Fibroblast of skin of left biceps (primary cell): ENCODE measurements at regions not wholly inside any gene's neighbourhood (a gene's known extent, or its start where the extent isn't known, plus 50 kb on each side); places are given as distances from the start of the nearest gene placed in this dataset.

Source experiments
- DNase-seq, 2 experiments: peaks; one replicate each; pipeline ENCODE4 v3.0.0-alpha.2; 2013; ENCODE audit warnings: low read depth in 2 of 2

DNA sequence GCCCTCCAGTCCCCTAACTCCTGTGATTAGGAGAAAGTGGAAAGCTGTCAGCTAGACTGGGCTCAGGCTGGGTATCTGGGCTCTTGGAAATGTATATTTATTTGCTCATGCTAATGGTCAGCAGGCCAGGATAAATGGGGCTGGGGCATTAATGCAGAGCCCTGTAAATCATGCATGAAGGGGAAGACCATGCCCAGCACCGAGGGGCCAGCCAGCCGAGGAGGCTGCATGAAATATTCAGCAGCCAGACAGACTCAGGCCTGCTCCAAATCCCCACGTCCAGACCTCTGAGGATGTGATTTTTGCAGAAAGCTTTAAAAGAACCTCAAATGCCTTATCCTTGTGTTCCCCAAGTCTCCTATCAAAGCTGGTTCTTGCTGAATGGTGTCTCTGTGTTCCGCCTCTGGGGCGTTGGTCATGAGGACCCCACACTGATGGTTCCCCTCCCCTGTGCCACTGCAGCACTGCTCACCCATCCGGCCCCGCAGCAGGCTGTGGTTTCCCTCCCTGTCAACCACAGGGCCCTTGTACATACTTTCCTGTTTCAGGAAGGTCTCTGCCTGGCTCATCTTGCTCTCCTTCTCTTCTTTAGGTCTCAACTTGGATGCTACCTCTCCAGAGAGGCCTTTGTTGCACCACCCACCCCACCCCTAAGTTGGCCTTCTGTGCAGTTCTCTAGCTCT lies 358.4 kb downstream of the CDH26 start:
- no peak for DNase-seq

DNA sequence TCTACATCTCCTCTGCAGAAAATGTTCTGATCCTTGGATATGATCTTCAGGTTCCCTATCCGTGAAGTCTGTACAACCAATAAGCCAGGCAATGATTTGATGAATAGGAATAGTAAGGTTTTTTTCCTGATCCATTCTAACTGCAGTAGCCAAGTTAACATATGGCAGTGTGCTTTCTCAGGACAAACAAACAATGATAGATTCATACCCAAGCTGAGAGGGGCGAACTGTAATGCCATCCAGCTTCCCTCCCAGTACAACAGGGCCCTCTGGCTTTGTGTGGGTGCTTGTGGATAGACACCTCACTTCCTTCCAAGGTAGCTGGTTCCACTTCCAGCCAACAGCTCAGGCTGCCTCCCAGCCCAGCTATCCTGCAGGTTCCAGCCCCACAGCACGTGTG lies 359.2 kb downstream of the CDH26 start:
- no peak for DNase-seq

DNA sequence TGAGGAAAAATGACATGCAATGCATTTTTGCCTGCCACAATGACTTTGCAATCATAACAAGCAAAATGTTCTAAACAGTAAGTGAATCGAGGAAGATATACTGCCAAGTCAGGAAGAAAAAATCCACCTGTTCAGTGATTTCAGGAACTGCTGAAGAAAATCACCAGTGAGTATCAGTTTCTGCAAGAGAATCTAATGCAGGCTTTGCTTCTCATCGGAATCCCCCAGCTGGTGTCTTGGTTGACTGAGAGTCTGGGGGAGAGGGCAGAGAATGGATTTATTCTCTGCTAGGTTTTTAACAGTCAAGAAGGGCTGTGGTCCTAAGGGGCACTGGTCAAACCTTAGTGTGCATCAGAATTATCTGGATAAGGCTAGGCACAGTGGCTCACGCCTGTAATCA lies 363.4 kb downstream of the CDH26 start:
- DNase-seq: no peak

DNA sequence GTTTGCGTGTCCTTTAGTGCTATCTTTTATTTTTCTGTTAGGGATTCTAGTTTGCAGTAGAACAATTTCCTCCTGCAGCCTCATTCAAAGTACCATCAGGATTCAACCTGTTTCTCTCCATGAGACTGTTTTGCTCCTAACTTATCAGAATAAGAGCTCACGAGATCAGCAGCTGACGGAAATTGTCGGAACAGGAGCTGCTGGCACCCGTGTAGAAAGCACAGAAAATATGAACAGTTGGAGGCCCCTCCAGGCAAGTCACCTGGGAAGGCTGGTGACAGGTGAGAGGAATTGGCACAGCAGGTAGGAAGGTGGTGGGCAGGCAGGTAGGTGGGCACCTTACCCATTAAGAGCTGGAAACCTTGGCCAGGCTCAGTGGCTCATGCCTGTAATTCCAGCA lies 368.6 kb downstream of the CDH26 start:
- no peak for DNase-seq

DNA sequence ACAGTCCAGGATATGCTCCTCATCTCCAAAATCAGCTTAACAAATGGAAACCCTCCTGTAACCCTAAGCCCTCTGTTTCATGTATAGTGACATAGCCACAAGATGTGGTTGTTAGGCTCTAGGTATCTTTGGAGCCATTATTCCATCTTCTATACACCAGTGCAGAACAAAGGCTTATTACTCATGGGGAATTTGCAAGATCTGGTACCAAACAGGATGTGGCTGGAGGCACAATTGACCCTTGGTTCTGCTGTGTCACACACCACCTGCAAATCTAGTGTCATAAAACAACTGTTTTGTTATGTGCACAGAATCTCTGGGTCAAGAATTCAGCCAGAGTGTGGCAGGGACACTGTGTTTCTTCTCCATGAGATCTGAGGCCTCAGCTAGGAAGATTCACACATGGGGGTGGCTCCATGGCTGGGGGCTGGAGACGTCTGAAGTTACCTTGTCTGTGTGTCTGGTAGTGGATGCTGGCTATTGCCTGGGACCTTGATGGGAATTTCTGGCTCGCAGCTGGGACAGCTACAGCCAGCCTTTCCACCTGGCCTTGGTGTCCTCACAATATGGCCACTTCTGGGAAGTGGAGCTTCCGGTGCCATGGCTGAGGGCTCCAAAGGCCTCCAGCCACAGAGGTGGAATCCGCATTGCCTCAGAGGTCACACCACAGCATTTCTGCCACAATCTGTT lies 369.9 kb downstream of the CDH26 start:
- no peak for DNase-seq

DNA sequence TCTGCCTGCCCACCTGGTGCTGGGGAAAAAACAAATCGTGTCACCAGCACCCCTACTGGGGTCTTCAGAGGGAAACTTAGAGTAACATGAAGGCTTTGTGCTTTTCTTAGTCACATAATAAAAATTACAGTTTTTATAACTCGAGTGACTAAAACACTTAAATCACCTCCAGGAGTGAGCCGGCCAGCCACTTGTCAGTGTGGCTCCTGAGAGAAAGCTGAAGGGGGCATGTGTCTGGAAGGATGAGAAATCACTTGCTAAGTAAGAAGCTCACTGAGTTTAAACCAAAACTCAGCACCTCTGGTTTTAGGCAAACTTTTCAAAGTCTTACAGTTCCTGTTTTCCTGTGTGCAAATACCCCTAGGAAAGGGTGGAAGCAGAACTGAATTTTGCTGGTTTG lies 372.2 kb downstream of the CDH26 start:
- DNase-seq: no peak

DNA sequence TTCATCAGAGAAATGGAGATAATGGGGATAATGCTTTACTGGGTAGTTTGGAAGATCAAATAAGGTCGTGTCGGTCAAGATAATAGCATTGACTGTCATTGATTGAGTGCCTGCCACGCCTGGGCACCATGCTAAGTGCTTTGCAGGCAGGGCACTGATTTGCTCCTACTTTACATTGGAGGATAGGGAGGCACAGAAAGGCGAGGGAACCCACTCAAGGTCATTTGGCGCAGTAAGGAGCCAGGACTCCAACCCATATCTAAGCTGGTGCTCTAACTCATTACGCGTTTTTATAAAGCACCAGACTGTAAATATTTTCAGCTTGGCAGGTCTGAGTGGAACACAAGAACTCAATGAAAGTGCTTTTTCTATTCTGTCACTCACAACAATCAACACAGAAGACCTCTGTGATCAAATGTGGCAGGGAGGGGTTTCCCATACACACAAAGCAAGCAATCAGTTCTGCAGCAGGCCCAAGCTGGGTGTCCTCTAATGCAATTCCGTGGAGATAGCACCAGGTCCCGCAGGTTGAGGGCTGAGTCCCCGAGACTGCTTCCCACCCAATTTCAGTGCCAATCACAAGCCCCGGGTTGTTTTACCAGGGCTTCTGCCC lies 373.6 kb downstream of the CDH26 start:
- no peak for DNase-seq

DNA sequence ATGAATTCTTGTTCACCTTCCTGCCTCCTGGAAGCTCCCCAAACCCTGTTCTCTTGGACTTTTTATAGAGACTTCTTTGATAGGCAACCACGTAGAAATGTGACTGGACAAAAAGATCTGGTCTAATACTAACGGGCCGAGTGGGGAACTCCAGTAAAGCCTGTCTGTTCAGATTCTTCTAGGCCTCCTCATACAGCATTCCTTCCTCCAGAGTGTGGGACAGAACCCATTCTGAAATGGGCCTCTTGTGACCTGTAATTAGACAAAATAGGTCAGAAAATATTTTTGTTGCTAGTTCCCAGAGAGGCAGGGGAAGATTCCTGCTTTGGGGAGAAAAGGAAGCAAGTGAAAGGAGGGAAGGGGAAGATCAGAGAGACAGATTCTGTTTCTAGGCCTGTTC lies 374.3 kb downstream of the CDH26 start:
- no peak for DNase-seq

DNA sequence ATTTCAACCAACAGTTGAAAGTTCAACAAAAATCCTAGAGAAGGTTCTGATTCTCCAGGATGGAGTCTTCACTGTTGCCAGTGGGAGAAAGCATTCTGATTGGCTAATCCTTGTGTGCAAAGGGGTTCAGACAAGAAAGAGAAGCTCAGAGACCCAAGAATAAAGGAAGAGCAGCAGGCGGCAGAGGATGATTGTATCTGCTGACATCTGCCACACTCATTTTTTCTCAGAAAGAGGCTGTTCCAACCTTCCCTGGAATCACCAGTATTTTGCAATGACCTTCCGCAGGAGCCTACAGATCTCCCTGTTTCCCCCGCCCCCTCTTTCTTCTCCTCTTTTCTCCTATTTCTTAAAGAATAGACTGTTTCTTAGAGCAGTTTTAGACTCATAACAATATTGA lies 376.7 kb downstream of the CDH26 start:
- DNase-seq: no peak

DNA sequence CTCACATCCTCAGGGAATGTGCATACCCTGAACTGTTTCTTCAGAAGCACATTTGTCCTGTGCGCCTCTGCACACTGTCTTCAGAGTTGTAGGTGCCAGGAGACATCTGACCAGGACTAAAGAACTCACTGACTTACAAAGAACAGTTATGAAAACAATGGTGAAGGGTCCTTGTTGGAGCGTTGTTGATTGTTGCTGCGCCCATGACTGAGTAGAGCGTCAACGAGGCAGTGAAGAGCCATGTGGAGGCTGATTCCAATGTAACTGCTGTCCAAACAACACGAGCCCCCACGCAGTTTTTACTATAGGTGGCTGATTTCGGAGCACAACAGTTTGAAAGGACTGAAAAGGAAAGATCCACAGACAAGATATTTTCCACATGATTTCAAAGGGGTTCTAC lies 380.3 kb downstream of the CDH26 start:
- DNase-seq: no peak

DNA sequence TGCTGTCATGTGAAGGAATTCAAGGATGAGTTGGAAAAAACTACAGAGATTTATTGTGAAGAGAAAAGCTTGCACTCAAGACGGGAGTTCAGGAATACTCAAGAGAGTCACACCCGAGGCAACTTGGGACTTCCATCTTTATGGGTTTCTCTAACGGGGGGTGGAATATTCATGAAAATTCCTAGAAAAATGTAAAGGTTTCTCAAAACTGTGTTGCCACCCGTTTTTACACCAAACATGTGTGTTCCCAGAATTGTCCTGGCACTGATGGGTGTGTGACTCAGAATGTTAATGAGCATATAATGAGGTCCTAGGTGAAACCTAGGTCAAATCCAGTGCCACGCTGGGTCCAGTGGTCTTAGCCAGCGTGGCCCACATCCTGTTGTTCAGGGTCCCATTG lies 381.5 kb downstream of the CDH26 start:
- DNase-seq: no peak

DNA sequence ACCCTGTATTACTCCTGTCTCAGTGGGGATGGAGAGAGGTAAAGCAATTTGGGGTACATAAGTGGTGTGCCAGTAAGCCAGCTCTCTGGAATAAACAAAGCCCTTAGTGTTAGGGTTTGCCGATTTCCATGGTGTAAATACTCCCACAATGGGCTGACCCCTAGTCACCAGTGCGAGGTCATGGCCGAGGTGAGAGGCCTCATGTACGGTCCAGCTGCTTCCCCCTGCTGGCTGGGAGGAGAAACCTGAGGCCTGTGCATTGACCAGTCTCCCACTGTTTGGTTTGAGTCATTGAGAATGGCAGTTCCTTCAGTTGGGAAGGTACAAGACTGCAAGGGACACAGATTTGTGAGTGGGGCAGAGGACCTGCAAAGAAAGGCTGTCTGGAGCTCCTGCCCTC lies 382.0 kb downstream of the CDH26 start:
- no peak for DNase-seq

DNA sequence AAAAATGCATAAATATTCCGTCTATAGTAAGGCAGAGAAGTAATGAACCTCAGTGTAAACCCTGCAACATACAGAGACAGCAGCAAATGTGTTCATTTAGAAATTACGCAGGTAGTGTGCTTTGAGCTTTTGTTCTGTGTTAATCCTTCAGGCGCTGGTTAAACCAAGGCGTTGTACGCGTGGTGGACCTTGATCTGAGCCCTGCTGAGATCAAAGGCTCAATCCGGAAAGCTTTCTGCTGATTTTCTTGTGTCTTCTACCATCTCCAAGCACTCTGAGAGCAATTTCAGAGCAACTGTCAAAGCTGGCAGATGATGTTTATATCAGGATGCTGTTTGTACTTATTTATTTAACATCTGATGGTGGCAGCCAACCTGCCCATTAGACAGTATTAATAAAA lies 382.8 kb downstream of the CDH26 start:
- DNase-seq: no peak

DNA sequence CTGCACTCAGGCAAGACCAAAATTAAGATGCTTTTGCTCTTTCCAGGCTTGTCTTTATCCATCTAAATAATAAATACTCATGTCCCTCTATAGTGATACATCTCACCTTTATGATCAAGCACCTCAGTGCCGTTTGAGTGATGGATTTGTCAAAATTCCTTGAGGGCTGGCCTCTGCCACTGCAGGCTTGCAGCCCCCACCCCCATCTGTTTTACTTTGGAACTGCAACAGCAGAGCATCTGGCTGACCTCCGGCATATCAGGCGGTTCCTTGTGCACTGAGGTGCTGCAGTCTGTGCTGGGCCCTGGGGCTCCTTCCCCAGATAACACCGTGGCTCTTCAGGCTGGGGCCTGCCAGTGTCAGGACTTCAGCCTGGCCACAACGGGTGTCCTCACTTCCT lies 386.9 kb downstream of the CDH26 start:
- no peak for DNase-seq

DNA sequence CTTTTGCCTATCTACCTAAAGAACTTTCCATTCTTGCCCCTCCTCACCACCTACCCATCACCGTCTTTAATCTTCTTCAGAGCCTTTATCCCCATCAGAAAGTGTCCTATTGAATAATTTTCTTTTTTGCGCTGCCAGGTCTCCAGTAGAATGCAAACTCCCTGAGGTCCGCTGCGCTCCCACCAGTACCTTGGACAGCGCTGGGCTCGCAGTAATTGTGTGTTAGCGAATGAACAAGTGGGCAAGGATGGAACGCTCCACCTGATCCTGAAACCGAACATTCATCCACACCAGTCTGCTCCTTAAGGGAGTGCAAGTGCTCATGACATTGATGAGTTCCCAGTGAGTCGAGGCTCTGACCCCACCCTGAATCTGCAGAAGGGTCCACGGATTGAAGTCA lies 391.2 kb downstream of the CDH26 start:
- no peak for DNase-seq

DNA sequence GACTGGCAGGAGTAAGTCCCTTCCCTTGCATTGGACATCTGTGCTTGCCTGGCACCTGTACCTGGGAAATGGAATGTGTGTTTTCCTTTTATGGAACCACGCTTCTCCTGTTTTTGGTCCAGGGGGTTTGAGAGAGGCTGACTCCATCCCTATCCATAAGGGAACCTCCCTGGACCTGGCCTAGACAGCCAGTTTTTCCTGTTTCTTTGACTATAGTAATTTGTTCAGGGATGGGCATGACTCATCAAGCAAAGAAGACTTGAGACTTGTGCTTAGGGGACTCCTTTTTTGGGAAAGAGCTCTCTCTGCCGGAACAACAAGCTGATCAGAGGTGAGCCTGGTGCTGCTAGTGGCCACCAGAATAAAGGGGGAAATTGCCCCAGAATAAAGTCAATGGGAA lies 393.8 kb downstream of the CDH26 start:
- no peak for DNase-seq

DNA sequence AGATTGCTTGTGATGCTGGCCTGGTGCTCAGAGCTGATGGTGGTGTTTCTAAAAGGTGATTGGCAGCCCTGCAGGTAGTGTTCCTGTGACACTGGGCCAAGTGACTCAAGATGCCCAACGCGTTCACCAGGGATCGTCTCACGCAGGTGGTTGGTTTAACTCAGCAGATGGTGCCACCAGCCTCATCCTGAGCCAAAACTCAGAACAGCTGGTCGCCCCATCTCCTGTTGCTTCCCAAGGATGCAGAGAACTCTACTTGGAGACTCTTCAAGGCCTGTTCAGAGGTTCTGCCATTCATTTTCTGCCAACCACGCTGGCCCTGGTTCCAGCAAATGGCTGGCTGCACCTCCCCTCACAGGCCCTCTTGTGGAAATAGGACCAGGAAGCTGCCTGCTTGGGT lies 394.4 kb downstream of the CDH26 start:
- no peak for DNase-seq

DNA sequence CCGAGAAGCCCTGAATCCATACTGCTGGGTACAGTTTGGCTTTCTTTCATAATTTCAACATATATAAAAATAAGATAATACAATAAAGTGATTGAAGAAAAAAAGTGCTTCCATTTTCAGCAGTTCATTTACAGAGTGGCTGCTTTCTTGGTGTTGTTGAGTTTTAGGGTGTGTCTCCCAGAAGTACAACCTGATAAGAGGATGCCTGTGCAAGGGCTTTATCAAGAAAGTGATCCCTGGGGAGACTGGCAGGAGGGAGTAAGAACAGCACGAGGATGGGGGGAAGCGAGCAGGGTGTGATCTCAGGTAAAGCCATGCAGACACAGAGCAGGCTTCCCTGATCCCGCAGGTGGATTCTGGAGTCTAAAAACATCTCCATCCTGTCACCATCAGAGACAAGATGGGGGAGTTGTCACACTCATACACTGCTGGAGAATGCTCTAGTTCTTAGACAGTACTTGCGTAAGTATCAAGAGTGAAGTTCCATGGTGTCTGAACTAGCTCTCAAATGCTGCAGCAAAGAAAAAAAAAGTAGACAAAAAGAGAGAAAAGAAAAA lies 395.9 kb downstream of the CDH26 start:
- DNase-seq: no peak

DNA sequence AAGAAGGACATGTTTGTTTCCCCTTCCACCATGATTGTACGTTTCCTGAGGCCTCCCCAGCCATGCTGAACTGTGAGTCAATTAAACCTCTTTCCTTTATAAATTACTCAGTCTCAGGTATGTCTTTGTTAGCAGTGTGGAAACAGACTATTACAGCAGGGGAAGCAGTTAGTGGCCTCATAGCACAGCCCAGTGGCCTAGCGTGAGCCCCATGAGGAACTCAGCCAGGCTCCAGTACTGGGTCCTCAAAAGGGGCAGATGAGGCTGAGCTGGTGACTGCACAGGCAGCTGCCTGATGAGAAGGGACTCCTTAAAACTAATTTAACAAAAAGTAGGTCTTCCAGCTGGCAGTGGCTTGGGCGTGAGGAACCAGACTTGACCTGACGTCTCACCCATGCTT lies 399.9 kb downstream of the CDH26 start:
- no peak for DNase-seq

DNA sequence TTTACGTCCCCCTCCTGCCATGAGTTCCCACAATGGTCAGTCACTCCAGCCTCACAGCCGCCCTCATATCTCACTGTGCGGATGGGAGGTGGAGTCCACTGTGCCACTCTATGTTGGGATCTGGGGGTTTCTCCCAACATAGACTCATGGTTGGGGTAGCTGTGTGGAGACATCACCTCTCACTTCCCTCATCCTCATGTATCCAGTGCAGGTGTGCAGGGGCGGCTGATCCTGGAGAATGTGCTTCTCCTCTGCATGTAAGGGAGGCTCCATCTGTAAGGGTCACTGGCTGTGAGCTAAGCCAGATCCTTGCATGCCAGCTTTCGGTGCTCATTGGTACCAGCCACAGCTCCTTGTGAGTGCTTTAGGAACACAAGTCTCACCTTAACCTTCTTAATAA lies 400.8 kb downstream of the CDH26 start:
- no peak for DNase-seq

DNA sequence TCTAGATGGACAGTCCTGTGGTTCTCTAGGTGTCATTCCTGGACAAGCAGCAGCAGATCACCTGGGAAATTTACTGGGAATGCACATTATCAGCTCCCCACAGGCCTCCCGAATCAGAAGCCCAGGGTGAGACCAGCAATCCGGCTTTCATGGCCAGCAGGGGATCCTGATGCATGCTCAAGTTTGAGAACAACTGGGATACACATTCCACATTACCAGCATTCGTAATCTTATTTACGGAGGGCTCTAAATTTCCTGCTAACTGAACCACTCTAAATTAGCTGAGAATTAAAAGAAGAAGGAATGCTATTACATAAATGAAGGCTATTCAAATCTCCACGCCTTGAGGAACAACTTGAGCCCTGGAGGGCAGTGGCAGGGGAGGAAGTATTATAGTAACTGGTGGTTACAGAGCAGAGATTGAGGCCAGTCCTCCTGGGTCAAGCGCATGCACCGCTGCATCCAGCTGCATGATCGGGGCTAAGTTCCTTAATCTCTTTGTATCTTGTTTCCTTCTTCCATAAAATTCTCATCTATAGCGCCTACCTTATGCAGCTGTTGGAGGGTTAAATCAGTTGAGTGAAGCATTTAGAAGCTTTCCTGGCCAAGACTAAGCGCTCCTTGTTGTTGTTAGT lies 403.7 kb downstream of the CDH26 start:
- no peak for DNase-seq

DNA sequence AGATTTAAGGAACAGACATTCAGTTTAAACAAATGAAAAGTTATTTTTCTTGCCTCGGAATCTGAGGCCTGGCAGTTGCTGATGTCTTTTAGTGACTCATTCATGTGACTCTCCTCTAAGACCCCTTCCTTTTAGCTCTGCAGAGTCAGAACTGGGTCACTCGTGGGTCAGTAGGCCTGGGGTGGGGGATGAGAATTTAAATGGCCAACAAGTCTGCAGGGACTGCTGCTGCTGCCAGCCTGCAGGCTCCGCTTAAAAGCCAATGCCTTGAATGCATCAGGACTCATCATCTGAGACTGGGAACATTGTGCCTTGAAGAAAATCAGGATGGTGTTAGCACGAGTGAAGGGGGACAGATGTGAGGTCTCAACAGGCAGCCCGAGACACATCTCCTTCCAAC lies 404.3 kb downstream of the CDH26 start:
- DNase-seq: no peak

DNA sequence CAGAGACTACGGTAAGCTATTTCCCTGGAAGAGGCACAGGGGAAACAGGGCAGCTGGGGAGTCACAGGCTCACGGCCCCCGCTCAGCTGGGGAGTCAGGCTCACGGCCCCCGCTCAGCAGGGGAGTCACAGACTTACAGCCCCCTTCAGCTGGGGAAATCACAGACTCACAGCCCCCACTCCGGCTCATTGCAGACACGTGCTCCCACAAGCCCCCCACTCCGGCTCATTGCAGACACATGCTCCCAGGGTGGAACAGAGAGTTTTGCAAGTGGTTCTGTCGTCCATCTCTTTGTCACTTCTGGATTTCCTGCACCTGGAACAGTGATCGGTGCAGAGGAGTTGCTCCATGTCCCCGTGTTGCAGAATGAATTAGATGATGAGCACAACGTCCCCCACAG lies 405.5 kb downstream of the CDH26 start:
- DNase-seq: no peak
